ENCODE measurements at regions not wholly inside any gene's neighbourhood (a gene's known extent, or its start where the extent isn't known, plus 50 kb on each side); places are given as distances from the start of the nearest gene placed in this dataset.

- TF ChIP-seq EZH2 (IDR thresholded peaks at IDR 0.05; ENCODE audit: insufficient read depth, low read length), result no peak
- TF ChIP-seq, protein P1, sequence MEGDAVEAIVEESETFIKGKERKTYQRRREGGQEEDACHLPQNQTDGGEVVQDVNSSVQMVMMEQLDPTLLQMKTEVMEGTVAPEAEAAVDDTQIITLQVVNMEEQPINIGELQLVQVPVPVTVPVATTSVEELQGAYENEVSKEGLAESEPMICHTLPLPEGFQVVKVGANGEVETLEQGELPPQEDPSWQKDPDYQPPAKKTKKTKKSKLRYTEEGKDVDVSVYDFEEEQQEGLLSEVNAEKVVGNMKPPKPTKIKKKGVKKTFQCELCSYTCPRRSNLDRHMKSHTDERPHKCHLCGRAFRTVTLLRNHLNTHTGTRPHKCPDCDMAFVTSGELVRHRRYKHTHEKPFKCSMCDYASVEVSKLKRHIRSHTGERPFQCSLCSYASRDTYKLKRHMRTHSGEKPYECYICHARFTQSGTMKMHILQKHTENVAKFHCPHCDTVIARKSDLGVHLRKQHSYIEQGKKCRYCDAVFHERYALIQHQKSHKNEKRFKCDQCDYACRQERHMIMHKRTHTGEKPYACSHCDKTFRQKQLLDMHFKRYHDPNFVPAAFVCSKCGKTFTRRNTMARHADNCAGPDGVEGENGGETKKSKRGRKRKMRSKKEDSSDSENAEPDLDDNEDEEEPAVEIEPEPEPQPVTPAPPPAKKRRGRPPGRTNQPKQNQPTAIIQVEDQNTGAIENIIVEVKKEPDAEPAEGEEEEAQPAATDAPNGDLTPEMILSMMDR (IDR thresholded peaks at IDR 0.05; ENCODE audit: insufficient read depth, low read depth, low read length), result no peak
These were observed 57.4 kb upstream of the GLI2 start for GRCh38 chr2:120678251-120678650.

All from astrocyte (in vitro differentiated cells and primary cell).